Urinary bladder (tissue), 3 donors: ENCODE measurements at regions not wholly inside any gene's neighbourhood (a gene's known extent, or its start where the extent isn't known, plus 50 kb on each side); places are given as distances from the start of the nearest gene placed in this dataset.

Source experiments
- DNase-seq: peaks from one replicate; pipeline ENCODE4 v3.0.0-alpha.2; 2015; ENCODE audit errors: extremely low spot score
- H3K27ac ChIP-seq: one replicate; pipeline ENCODE4 v1.5.1; 2013; ENCODE audit warnings: low read depth, mild to moderate bottlenecking, moderate library complexity
- H3K36me3 ChIP-seq: one replicate; pipeline ENCODE4 v1.6.1; 2013; ENCODE audit warnings: mild to moderate bottlenecking, moderate library complexity; ENCODE audit not compliant: insufficient read depth
- H3K4me1 ChIP-seq: one replicate; pipeline ENCODE4 v1.6.1; 2013; ENCODE audit warnings: mild to moderate bottlenecking, moderate library complexity; ENCODE audit not compliant: insufficient read depth
- H3K4me3 ChIP-seq: one replicate; pipeline ENCODE4 v1.5.1; 2013; ENCODE audit warnings: low read depth, low read length
- WGBS: extraction: QIAGEN DNeasy Blood & Tissue Kit; methylation state at CpG from one replicate; pipeline ENCODE4 v1.1.7; 2013; 5-methylcytosine and 5-hydroxymethylcytosine counted together
- donor health status: healthy with polysubstance abuse.
- donor health status: healthy.

GRCh38 chr6:128676456-128676855 lies 156.1 kb upstream of the PTPRK start:
- Histone ChIP-seq H3K27ac (no peak overlapping the region), H3K4me1 (no peaks in the 10 kb centered on the region), H3K36me3 (no peaks in the 10 kb centered on the region), H3K4me3 (no peak overlapping the region)
- no peak for DNase-seq

GRCh38 chr6:128672023-128672422 lies 151.6 kb upstream of the PTPRK start:
- no peak for DNase-seq
- WGBS, result 71% methylated on average over 3 of the region's 3 CpGs
- Histone ChIP-seq H3K4me3 (no peak overlapping the region), H3K27ac (no peak overlapping the region), H3K4me1 (no peaks in the 10 kb centered on the region), H3K36me3 (no peaks in the 10 kb centered on the region)

- Histone ChIP-seq H3K27ac (no peak overlapping the region), H3K4me3 (no peak overlapping the region), H3K36me3 (no peaks in the 10 kb centered on the region), H3K4me1 (no peaks in the 10 kb centered on the region)
- DNase-seq, result no peak
- 83% methylated on average over 4 of the region's 4 CpGs for WGBS
Measured at GRCh38 chr6:128667339-128667858, 147.0 kb upstream of the PTPRK start.

- H3K36me3 ChIP-seq, result no peaks in the 10 kb centered on the region
- no peak overlapping the region for H3K4me3 ChIP-seq
- no peak for DNase-seq
- no peaks in the 10 kb centered on the region for H3K4me1 ChIP-seq
- H3K27ac ChIP-seq, result no peak overlapping the region
- 67% methylated on average over 2 of the region's 2 CpGs for WGBS
Measured at GRCh38 chr6:128666405-128666804, 146.0 kb upstream of the PTPRK start.

GRCh38 chr6:128663238-128663637 lies 142.8 kb upstream of the PTPRK start:
- Histone ChIP-seq H3K4me1 (no peaks in the 10 kb centered on the region), H3K36me3 (no peaks in the 10 kb centered on the region), H3K4me3 (no peak overlapping the region), H3K27ac (no peak overlapping the region)
- DNase-seq, result no peak
- 98% methylated on average over 2 of the region's 2 CpGs for WGBS

GRCh38 chr6:128659878-128660622 lies 139.7 kb upstream of the PTPRK start:
- Histone ChIP-seq H3K27ac (no peak overlapping the region), H3K4me3 (no peak overlapping the region), H3K4me1 (no peaks in the 10 kb centered on the region), H3K36me3 (no peaks in the 10 kb centered on the region)
- no peak for DNase-seq
- WGBS, result 68% methylated on average over 5 of the region's 5 CpGs

GRCh38 chr6:128659276-128659675 lies 138.9 kb upstream of the PTPRK start:
- no peak overlapping the region for H3K27ac ChIP-seq
- 82% methylated on average over 1 of the region's 1 CpG for WGBS
- no peak for DNase-seq
- no peaks in the 10 kb centered on the region for H3K36me3 ChIP-seq
- no peak overlapping the region for H3K4me3 ChIP-seq
- no peaks in the 10 kb centered on the region for H3K4me1 ChIP-seq

GRCh38 chr6:128657181-128657580 lies 136.8 kb upstream of the PTPRK start:
- Histone ChIP-seq H3K27ac (no peak overlapping the region), H3K36me3 (no peaks in the 10 kb centered on the region), H3K4me1 (no peaks in the 10 kb centered on the region), H3K4me3 (no peak overlapping the region)
- no peak for DNase-seq

GRCh38 chr6:128655978-128656498 lies 135.6 kb upstream of the PTPRK start:
- Histone ChIP-seq H3K36me3 (no peaks in the 10 kb centered on the region), H3K4me1 (no peaks in the 10 kb centered on the region), H3K4me3 (no peak overlapping the region), H3K27ac (no peak overlapping the region)
- no peak for DNase-seq
- WGBS, result 75% methylated on average over 1 of the region's 1 CpG

- Histone ChIP-seq H3K4me1 (no peaks in the 10 kb centered on the region), H3K27ac (no peak overlapping the region), H3K4me3 (no peak overlapping the region), H3K36me3 (no peaks in the 10 kb centered on the region)
- 68% methylated on average over 2 of the region's 2 CpGs for WGBS
- no peak for DNase-seq
Measured at GRCh38 chr6:128648022-128648598, 127.7 kb upstream of the PTPRK start.

GRCh38 chr6:128642132-128642531 lies 121.7 kb upstream of the PTPRK start:
- H3K36me3 ChIP-seq, result no peaks in the 10 kb centered on the region
- no peak overlapping the region for H3K4me3 ChIP-seq
- no peak for DNase-seq
- H3K27ac ChIP-seq, result no peak overlapping the region
- no peaks in the 10 kb centered on the region for H3K4me1 ChIP-seq
- WGBS, result 97% methylated on average over 1 of the region's 1 CpG

GRCh38 chr6:128641703-128642102 lies 121.3 kb upstream of the PTPRK start:
- H3K36me3 ChIP-seq, result no peaks in the 10 kb centered on the region
- no peak overlapping the region for H3K27ac ChIP-seq
- no peak overlapping the region for H3K4me3 ChIP-seq
- no peaks in the 10 kb centered on the region for H3K4me1 ChIP-seq
- no peak for DNase-seq

- no peaks in the 10 kb centered on the region for H3K36me3 ChIP-seq
- no peaks in the 10 kb centered on the region for H3K4me1 ChIP-seq
- H3K27ac ChIP-seq, result no peak overlapping the region
- H3K4me3 ChIP-seq, result no peak overlapping the region
- no peak for DNase-seq
Measured at GRCh38 chr6:128638817-128639216, 118.4 kb upstream of the PTPRK start.

GRCh38 chr6:128635219-128635618 lies 114.8 kb upstream of the PTPRK start:
- DNase-seq, result no peak
- H3K36me3 ChIP-seq, result no peaks in the 10 kb centered on the region
- H3K4me3 ChIP-seq, result no peak overlapping the region
- WGBS, result 89% methylated on average over 2 of the region's 2 CpGs
- no peaks in the 10 kb centered on the region for H3K4me1 ChIP-seq
- no peak overlapping the region for H3K27ac ChIP-seq
